Breast epithelium (tissue), 4 donors: ENCODE measurements at regions not wholly inside any gene's neighbourhood (a gene's known extent, or its start where the extent isn't known, plus 50 kb on each side); places are given as distances from the start of the nearest gene placed in this dataset.

ENCODE experiments used
- DNase-seq, 2 donors: peaks; one replicate each; pipeline ENCODE4 v3.0.0-alpha.2; 2019; ENCODE audit warnings: low spot score in 2 of 2
- H3K27ac ChIP-seq, 2 donors: fragments of 200-600 bp; sonication (generic) in 1 of 2; one replicate each; pipeline ENCODE4 v1.5.1; 2016 to 2019; ENCODE audit warnings: mild to moderate bottlenecking in 1 of 2
- H3K27me3 ChIP-seq, 2 donors: fragments of 200-600 bp; sonication (generic) in 1 of 2; one replicate each; pipeline versions ENCODE4 v1.5.1 to v1.6.0; 2017 to 2019; ENCODE audit warnings: control low read depth in 1 of 2, mild to moderate bottlenecking in 1 of 2
- H3K36me3 ChIP-seq: fragments of 200-600 bp; one replicate; pipeline ENCODE4 v1.5.1; 2019
- H3K4me1 ChIP-seq, 2 donors: fragments of 200-600 bp; sonication (generic); one replicate each; pipeline ENCODE4 v1.5.1; 2016 to 2019; ENCODE audit warnings: control low read depth in 1 of 2
- H3K4me3 ChIP-seq, 3 donors: fragments of 200-600 bp; sonication (generic); 1 replicate in 2 of 3; 2 replicates in 1 of 3; pipeline ENCODE4 v1.5.1; 2016 to 2019; ENCODE audit warnings: mild to moderate bottlenecking in 3 of 3, moderate library complexity in 2 of 3
- H3K9me3 ChIP-seq, 2 donors: fragments of 200-600 bp; sonication (generic) in 1 of 2; one replicate each; pipeline ENCODE4 v1.5.1; 2016 to 2019; ENCODE audit warnings: control low read depth in 1 of 2
- POLR2A ChIP-seq: fragments of 450-650 bp; IDR thresholded peaks from one replicate; pipeline ENCODE4 v1.6.1; 2016; ENCODE audit warnings: antibody characterized with exemption, mild to moderate bottlenecking, moderate library complexity
- POLR2AphosphoS5 ChIP-seq, 3 donors: sonication (generic); formaldehyde crosslinking; IDR thresholded peaks; one replicate each; pipeline ENCODE4 v1.6.1; 2017; ENCODE audit warnings: antibody characterized with exemption in 3 of 3
- intact Hi-C: fragments of 100-400 bp; cut with DNase I; formaldehyde crosslinking; loops from one replicate; pipeline ENCODE4 v1.15.1; 2023; ENCODE audit warnings: low total_unique reads
- TF ChIP-seq, protein P1 (sequence below), 3 donors: fragments of 450-650 bp; IDR thresholded peaks; one replicate each; pipeline ENCODE4 v1.5.1; 2016 to 2017; ENCODE audit warnings: antibody characterized with exemption in 3 of 3, mild to moderate bottlenecking in 3 of 3, moderate library complexity in 3 of 3

DNA sequence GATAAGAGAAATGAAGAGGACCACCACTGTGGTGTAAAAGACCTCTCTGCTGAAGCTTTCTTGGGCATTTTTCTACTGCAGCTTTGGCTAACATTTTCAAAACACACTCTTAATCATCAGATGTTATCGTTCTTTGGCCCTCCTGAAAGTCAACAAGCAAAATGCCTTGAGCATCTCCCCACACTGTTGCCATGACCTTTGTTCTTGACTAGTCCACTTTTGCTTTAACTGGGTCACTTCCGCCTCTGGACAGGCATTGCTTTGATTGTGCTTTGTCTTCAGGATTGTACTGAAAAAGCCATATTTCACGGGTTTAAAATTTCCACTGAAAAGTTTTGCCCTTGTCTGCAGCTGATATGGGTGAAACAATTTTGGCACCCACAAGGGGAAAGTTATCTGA is 107.8 kb upstream of the CXCL12 start:
- DNase-seq: no peak
- Histone ChIP-seq H3K27me3 (no peaks in the 10 kb centered on the region), H3K4me3 (no peak overlapping the region), H3K9me3 (no peaks in the 10 kb centered on the region), H3K27ac (no peak overlapping the region), H3K4me1 (no peaks in the 10 kb centered on the region), H3K36me3 (no peaks in the 10 kb centered on the region)
- intact Hi-C loops: loop anchor here (5.0 kb wide), 1 partner anchor 595 kb away; no protein-coding TSS in a partner anchor
- TF ChIP-seq POLR2AphosphoS5 (IDR thresholded peaks at IDR 0.05) (no peak), POLR2A (no peak)
- TF ChIP-seq, protein P1, sequence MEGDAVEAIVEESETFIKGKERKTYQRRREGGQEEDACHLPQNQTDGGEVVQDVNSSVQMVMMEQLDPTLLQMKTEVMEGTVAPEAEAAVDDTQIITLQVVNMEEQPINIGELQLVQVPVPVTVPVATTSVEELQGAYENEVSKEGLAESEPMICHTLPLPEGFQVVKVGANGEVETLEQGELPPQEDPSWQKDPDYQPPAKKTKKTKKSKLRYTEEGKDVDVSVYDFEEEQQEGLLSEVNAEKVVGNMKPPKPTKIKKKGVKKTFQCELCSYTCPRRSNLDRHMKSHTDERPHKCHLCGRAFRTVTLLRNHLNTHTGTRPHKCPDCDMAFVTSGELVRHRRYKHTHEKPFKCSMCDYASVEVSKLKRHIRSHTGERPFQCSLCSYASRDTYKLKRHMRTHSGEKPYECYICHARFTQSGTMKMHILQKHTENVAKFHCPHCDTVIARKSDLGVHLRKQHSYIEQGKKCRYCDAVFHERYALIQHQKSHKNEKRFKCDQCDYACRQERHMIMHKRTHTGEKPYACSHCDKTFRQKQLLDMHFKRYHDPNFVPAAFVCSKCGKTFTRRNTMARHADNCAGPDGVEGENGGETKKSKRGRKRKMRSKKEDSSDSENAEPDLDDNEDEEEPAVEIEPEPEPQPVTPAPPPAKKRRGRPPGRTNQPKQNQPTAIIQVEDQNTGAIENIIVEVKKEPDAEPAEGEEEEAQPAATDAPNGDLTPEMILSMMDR (IDR thresholded peaks at IDR 0.05): no peak

DNA sequence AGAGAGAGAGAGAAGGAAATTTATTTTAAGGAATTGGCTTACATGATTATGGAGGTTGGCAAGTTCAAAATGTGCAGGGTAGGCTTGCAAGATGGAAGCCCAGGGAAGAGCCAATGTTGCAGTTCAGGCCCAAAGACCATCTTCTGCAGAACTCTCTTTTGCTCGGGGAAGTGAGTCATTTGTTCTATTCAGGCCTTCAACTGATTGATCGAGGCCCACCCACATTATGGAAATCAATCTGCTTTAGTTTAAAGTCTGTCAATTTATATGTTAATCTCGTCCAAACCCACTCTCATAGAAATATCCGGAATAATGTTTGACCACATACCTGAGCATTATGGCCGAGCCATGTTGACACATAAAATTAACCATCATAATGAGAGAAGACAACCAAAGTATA is 113.3 kb upstream of the CXCL12 start:
- TF ChIP-seq, protein P1 (IDR thresholded peaks at IDR 0.05): no peak
- no peak for TF ChIP-seq POLR2A
- TF ChIP-seq POLR2AphosphoS5 (IDR thresholded peaks at IDR 0.05): no peak
- H3K9me3 ChIP-seq: no peaks in the 10 kb centered on the region
- H3K27me3 ChIP-seq: no peaks in the 10 kb centered on the region
- DNase-seq: no peak
- no peaks in the 10 kb centered on the region for H3K36me3 ChIP-seq
- no peaks in the 10 kb centered on the region for H3K4me1 ChIP-seq
- no peak overlapping the region for H3K27ac ChIP-seq
- intact Hi-C loops: no loop called here
- H3K4me3 ChIP-seq: no peak overlapping the region

DNA sequence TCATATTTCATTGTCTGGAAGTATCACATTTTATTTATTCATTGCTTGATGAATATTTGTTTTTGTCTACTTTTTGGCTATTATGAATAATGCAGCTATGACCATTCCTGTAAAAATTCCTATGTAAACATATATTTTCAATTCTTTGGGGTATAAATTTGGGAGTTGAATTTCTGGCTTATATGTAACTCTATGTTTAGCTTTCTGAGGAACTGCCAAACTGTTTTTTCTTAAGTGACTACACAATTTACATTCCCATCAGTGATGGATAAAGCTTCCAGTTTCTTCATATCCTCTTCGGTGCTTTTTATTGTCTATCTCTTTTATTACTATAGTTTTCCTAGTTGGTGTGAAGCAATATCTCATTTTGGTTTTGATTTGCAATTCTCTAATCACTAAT is 115.6 kb upstream of the CXCL12 start:
- Histone ChIP-seq H3K9me3 (no peaks in the 10 kb centered on the region), H3K27me3 (no peaks in the 10 kb centered on the region), H3K4me1 (no peaks in the 10 kb centered on the region), H3K4me3 (no peak overlapping the region), H3K36me3 (no peaks in the 10 kb centered on the region), H3K27ac (no peak overlapping the region)
- no peak for DNase-seq
- intact Hi-C loops: no loop called here
- TF ChIP-seq POLR2A (no peak), POLR2AphosphoS5 (IDR thresholded peaks at IDR 0.05) (no peak)
- TF ChIP-seq, protein P1 (IDR thresholded peaks at IDR 0.05): no peak

DNA sequence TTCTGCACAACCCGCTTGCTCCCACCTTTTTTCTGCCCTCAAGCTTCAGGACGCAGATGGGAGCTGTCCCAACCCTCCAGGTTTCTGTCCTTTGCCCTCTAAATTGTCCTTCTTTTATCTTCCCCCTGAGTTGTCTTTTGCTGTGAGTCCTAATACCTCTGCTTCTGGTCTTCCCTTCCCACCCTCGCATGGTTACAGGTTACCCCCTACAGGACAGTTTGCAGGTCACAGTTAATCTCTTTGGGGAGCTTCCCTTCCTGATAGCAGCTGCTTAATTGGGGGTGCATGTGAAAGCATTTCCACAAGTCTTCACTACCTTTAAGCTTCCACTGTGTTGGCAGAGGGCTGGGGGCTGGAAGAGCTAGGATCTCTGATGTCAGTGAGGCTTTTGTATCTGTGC is 121.5 kb upstream of the CXCL12 start:
- Histone ChIP-seq H3K27me3 (no peaks in the 10 kb centered on the region), H3K4me3 (no peak overlapping the region), H3K9me3 (no peaks in the 10 kb centered on the region), H3K27ac (no peak overlapping the region), H3K36me3 (no peaks in the 10 kb centered on the region), H3K4me1 (no peaks in the 10 kb centered on the region)
- no peak for TF ChIP-seq POLR2AphosphoS5 (IDR thresholded peaks at IDR 0.05)
- TF ChIP-seq, protein P1 (IDR thresholded peaks at IDR 0.05): no peak
- no peak for TF ChIP-seq POLR2A
- intact Hi-C loops: no loop called here
- no peak for DNase-seq

DNA sequence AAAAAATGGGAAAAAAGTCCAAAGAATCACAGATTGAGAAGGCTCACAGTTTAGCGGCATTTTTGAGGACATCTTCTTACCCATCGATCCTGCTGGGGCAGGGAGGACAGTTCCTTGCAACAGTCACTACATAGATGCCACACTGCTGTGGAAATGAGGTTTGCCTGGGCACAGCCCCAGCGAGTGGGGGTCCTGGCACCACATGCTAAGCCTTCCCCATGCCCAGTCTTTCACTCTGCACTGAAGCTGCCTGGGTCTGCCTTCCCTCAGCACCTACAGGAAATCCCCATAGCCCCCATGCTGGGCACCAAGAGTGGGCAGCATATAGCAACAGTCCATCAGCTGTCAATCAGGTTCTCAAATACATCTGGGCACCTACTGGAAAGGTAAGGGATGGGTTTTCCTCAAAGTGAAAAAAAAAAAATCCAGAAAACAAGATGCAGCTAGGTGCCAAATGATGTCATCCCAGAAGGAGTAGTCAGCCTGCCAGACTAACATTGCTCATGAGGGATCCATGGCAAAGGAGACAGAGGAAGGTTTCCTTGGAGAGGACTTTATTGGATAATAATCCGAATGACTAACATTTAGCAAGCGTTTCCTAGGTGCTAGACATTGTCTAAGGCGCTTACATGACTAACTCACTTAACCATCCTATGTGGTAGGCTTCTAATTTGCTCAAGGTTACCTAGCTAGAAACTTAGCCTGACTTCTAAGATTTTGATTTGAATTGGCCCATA is 125.7 kb upstream of the CXCL12 start:
- DNase-seq: no peak
- H3K9me3 ChIP-seq: no peaks in the 10 kb centered on the region
- no peak overlapping the region for H3K27ac ChIP-seq
- no peak overlapping the region for H3K4me3 ChIP-seq
- H3K4me1 ChIP-seq: no peaks in the 10 kb centered on the region
- no peaks in the 10 kb centered on the region for H3K27me3 ChIP-seq
- TF ChIP-seq, protein P1 (IDR thresholded peaks at IDR 0.05): no peak
- TF ChIP-seq POLR2AphosphoS5 (IDR thresholded peaks at IDR 0.05): no peak
- TF ChIP-seq POLR2A: no peak
- intact Hi-C loops: no loop called here
- no peaks in the 10 kb centered on the region for H3K36me3 ChIP-seq
